ENCODE measurements at regions not wholly inside any gene's neighbourhood (a gene's known extent, or its start where the extent isn't known, plus 50 kb on each side); places are given as distances from the start of the nearest gene placed in this dataset.

GRCh38 chr12:61974461-61974860 is 285.7 kb upstream of the USP15 start:
- H3K9me3 ChIP-seq (ENCODE audit: control insufficient read depth, insufficient read depth, low read depth, low read length) = no peaks in the 10 kb centered on the region
- CTCF ChIA-PET = no interaction called here
- POLR2A ChIA-PET = no interaction called here
- H3K4me3 ChIP-seq (ENCODE audit: low read depth, low read length) = no peak overlapping the region
- H3K4me1 ChIP-seq (ENCODE audit: control insufficient read depth, insufficient read depth, low read length) = no peaks in the 10 kb centered on the region
- no peak overlapping the region for H3K27ac ChIP-seq (ENCODE audit: extremely low read depth, low read depth, low read length)
- TF ChIP-seq WT1 (tag by site-specific recombination; IDR thresholded peaks at IDR 0.05) = no peak
- TF ChIP-seq ZBTB20 (tag by site-specific recombination; IDR thresholded peaks at IDR 0.05) = no peak
- TF ChIP-seq, protein P1, sequence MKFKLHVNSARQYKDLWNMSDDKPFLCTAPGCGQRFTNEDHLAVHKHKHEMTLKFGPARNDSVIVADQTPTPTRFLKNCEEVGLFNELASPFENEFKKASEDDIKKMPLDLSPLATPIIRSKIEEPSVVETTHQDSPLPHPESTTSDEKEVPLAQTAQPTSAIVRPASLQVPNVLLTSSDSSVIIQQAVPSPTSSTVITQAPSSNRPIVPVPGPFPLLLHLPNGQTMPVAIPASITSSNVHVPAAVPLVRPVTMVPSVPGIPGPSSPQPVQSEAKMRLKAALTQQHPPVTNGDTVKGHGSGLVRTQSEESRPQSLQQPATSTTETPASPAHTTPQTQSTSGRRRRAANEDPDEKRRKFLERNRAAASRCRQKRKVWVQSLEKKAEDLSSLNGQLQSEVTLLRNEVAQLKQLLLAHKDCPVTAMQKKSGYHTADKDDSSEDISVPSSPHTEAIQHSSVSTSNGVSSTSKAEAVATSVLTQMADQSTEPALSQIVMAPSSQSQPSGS (tag by site-specific recombination; IDR thresholded peaks at IDR 0.05; ENCODE audit: low read depth) = no peak
- TF ChIP-seq, protein P2, sequence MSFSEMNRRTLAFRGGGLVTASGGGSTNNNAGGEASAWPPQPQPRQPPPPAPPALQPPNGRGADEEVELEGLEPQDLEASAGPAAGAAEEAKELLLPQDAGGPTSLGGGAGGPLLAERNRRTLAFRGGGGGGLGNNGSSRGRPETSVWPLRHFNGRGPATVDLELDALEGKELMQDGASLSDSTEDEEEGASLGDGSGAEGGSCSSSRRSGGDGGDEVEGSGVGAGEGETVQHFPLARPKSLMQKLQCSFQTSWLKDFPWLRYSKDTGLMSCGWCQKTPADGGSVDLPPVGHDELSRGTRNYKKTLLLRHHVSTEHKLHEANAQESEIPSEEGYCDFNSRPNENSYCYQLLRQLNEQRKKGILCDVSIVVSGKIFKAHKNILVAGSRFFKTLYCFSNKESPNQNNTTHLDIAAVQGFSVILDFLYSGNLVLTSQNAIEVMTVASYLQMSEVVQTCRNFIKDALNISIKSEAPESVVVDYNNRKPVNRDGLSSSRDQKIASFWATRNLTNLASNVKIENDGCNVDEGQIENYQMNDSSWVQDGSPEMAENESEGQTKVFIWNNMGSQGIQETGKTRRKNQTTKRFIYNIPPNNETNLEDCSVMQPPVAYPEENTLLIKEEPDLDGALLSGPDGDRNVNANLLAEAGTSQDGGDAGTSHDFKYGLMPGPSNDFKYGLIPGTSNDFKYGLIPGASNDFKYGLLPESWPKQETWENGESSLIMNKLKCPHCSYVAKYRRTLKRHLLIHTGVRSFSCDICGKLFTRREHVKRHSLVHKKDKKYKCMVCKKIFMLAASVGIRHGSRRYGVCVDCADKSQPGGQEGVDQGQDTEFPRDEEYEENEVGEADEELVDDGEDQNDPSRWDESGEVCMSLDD (tag by site-specific recombination; IDR thresholded peaks at IDR 0.05) = no peak
- TF ChIP-seq GFI1B (tag by site-specific recombination; IDR thresholded peaks at IDR 0.05) = no peak
- TF ChIP-seq MEIS1 (CRISPR knock-in tag; IDR thresholded peaks at IDR 0.05; ENCODE audit: borderline replicate concordance) = no peak
- no peak for TF ChIP-seq ZNF830 (tag by site-specific recombination; IDR thresholded peaks at IDR 0.05; ENCODE audit: low read depth)
- TF ChIP-seq ZFP69B (tag by site-specific recombination; IDR thresholded peaks at IDR 0.05) = no peak
- no peak for TF ChIP-seq ZFP3 (tag by site-specific recombination; IDR thresholded peaks at IDR 0.05; ENCODE audit: low read depth)
- TF ChIP-seq, protein P3, sequence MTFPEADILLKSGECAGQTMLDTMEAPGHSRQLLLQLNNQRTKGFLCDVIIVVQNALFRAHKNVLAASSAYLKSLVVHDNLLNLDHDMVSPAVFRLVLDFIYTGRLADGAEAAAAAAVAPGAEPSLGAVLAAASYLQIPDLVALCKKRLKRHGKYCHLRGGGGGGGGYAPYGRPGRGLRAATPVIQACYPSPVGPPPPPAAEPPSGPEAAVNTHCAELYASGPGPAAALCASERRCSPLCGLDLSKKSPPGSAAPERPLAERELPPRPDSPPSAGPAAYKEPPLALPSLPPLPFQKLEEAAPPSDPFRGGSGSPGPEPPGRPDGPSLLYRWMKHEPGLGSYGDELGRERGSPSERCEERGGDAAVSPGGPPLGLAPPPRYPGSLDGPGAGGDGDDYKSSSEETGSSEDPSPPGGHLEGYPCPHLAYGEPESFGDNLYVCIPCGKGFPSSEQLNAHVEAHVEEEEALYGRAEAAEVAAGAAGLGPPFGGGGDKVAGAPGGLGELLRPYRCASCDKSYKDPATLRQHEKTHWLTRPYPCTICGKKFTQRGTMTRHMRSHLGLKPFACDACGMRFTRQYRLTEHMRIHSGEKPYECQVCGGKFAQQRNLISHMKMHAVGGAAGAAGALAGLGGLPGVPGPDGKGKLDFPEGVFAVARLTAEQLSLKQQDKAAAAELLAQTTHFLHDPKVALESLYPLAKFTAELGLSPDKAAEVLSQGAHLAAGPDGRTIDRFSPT (tag by site-specific recombination; IDR thresholded peaks at IDR 0.05) = no peak
- H3K36me3 ChIP-seq (ENCODE audit: control insufficient read depth in 2 of 2, insufficient read depth in 1 of 2, low read length in 2 of 2) = no peaks in the 10 kb centered on the region

DNA sequence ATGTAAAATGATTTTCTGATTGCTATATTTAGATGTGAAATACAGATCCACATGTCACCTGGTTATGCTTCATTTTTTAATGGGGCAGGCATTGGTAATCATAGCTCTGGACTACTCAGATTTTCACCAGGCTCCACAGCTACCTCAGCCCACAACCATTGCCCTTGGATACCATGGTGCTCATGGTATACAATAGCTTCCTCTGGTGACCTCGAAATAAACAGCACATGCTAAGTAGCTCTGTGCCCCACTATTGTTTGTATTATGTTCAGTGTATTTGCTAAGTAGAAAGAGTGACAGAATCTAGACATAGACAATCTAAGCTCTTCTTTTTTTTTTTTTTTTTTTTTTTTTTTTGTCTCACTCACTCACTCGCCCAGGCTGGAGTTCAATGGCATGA is 274.4 kb upstream of the USP15 start:
- Histone ChIP-seq H3K27ac (ENCODE audit: extremely low read depth, low read depth, low read length) (no peak overlapping the region), H3K9me3 (ENCODE audit: control insufficient read depth, insufficient read depth, low read depth, low read length) (no peaks in the 10 kb centered on the region), H3K36me3 (ENCODE audit: control insufficient read depth in 2 of 2, insufficient read depth in 1 of 2, low read length in 2 of 2) (no peaks in the 10 kb centered on the region), H3K4me1 (ENCODE audit: control insufficient read depth, insufficient read depth, low read length) (no peaks in the 10 kb centered on the region), H3K4me3 (ENCODE audit: low read depth, low read length) (no peak overlapping the region)
- ChIA-PET CTCF (interaction anchor here (0.8 kb wide), 1 partner anchor 8 kb away, joined by 3 read pairs; no protein-coding TSS in a partner anchor), POLR2A (no interaction called here)
- TF ChIP-seq ZNF707 (tag by site-specific recombination; IDR thresholded peaks at IDR 0.05) (no peak), SCRT1 (tag by site-specific recombination; IDR thresholded peaks at IDR 0.05; ENCODE audit: borderline replicate concordance) (no peak), ZNF112 (tag by site-specific recombination; IDR thresholded peaks at IDR 0.05) (no peak), ZNF473 (tag by site-specific recombination; IDR thresholded peaks at IDR 0.05) (no peak)

GRCh38 chr12:61987173-61987572 is 273.0 kb upstream of the USP15 start:
- Histone ChIP-seq H3K9me3 (ENCODE audit: control insufficient read depth, insufficient read depth, low read depth, low read length) (no peaks in the 10 kb centered on the region), H3K4me3 (ENCODE audit: low read depth, low read length) (no peak overlapping the region), H3K36me3 (ENCODE audit: control insufficient read depth in 2 of 2, insufficient read depth in 1 of 2, low read length in 2 of 2) (no peaks in the 10 kb centered on the region), H3K4me1 (ENCODE audit: control insufficient read depth, insufficient read depth, low read length) (no peaks in the 10 kb centered on the region), H3K27ac (ENCODE audit: extremely low read depth, low read depth, low read length) (no peak overlapping the region)
- TF ChIP-seq ZNF747 (tag by site-specific recombination; IDR thresholded peaks at IDR 0.05) = no peak
- TF ChIP-seq TRIM28 (IDR thresholded peaks at IDR 0.05; ENCODE audit: borderline replicate concordance, low read length) = no peak
- TF ChIP-seq ZNF138 (tag by site-specific recombination; IDR thresholded peaks at IDR 0.05; ENCODE audit: borderline replicate concordance) = no peak
- no peak for TF ChIP-seq ZBTB7A (tag by site-specific recombination; IDR thresholded peaks at IDR 0.05; ENCODE audit: low read depth)
- no peak for TF ChIP-seq SALL2 (tag by site-specific recombination; IDR thresholded peaks at IDR 0.05; ENCODE audit: borderline replicate concordance)
- no peak for TF ChIP-seq ZNF416 (tag by site-specific recombination; IDR thresholded peaks at IDR 0.05)
- no peak for TF ChIP-seq WT1 (tag by site-specific recombination; IDR thresholded peaks at IDR 0.05)
- TF ChIP-seq ZNF10 (tag by site-specific recombination; IDR thresholded peaks at IDR 0.05) = no peak
- TF ChIP-seq MZF1 (tag by site-specific recombination; IDR thresholded peaks at IDR 0.05; ENCODE audit: borderline replicate concordance) = no peak
- TF ChIP-seq ZNF843 (tag by site-specific recombination; IDR thresholded peaks at IDR 0.05) = no peak
- no peak for TF ChIP-seq ZFHX2 (tag by site-specific recombination; conservative IDR thresholded peaks at IDR 0.05)
- no peak for TF ChIP-seq HOXD13 (CRISPR knock-in tag; IDR thresholded peaks at IDR 0.05; ENCODE audit: borderline replicate concordance)
- no peak for TF ChIP-seq SP2 (tag by site-specific recombination; IDR thresholded peaks at IDR 0.05)
- TF ChIP-seq YY1 (tag by site-specific recombination; IDR thresholded peaks at IDR 0.05) = no peak
- TF ChIP-seq ZNF701 (tag by site-specific recombination; IDR thresholded peaks at IDR 0.05) = no peak
- TF ChIP-seq ZNF121 (tag by site-specific recombination; IDR thresholded peaks at IDR 0.05) = no peak
- CTCF ChIA-PET = interaction anchor here (0.6 kb wide), 2 partner anchors 34 to 224 kb away, joined by 3 read pairs; no protein-coding TSS in a partner anchor
- POLR2A ChIA-PET = no interaction called here

All from HEK293 (cell line).